Vagina (tissue), 2 donors: ENCODE measurements at regions not wholly inside any gene's neighbourhood (a gene's known extent, or its start where the extent isn't known, plus 50 kb on each side); places are given as distances from the start of the nearest gene placed in this dataset.

Source experiments
- DNase-seq, 2 donors: peaks; one replicate each; pipeline ENCODE4 v3.0.0-alpha.2; 2017; ENCODE audit errors: extremely low spot score in 2 of 2
- H3K27ac ChIP-seq: fragments of 200-600 bp; sonication (generic); one replicate; pipeline ENCODE4 v1.5.1; 2019
- H3K27me3 ChIP-seq: fragments of 200-600 bp; sonication (generic); one replicate; pipeline ENCODE4 v1.5.1; 2019
- H3K36me3 ChIP-seq, 2 donors: fragments of 200-600 bp; sonication (generic); one replicate each; pipeline ENCODE4 v1.5.1; 2017 to 2019
- H3K4me1 ChIP-seq: fragments of 200-600 bp; sonication (generic); one replicate; pipeline ENCODE4 v1.5.1; 2019
- H3K4me3 ChIP-seq, 2 donors: fragments of 200-600 bp; sonication (generic); 1 replicate in 1 of 2; 2 replicates in 1 of 2; pipeline ENCODE4 v1.5.1; 2016 to 2019
- H3K9me3 ChIP-seq: fragments of 200-600 bp; sonication (generic); one replicate; pipeline ENCODE4 v1.5.1; 2019
- CTCF ChIP-seq, 3 experiments: fragments of 450-650 bp in 2 of 3; fragments of 200-600 bp in 1 of 3; sonication (generic) in 1 of 3; IDR thresholded peaks; one replicate each; pipeline ENCODE4 v1.5.1; 2017 to 2019; ENCODE audit warnings: antibody characterized with exemption in 3 of 3, mild to moderate bottlenecking in 2 of 3, moderate library complexity in 2 of 3
- POLR2A ChIP-seq, 2 donors: fragments of 450-650 bp; IDR thresholded peaks; one replicate each; pipeline ENCODE4 v1.6.1; 2017; ENCODE audit warnings: antibody characterized with exemption in 2 of 2, mild to moderate bottlenecking in 2 of 2, moderate library complexity in 2 of 2
- POLR2AphosphoS5 ChIP-seq, 2 donors: sonication (generic); formaldehyde crosslinking; IDR thresholded peaks; one replicate each; pipeline ENCODE4 v1.9.0; 2017; ENCODE audit warnings: antibody characterized with exemption in 2 of 2, mild to moderate bottlenecking in 2 of 2, low read depth in 1 of 2; ENCODE audit not compliant: insufficient read depth in 1 of 2
- intact Hi-C: fragments of 100-400 bp; cut with DNase I; formaldehyde crosslinking; loops from one replicate; pipeline ENCODE4 v1.15.1; 2023

- H3K27ac ChIP-seq: no peak overlapping the region
- no peak for TF ChIP-seq POLR2A (IDR thresholded peaks at IDR 0.05)
- TF ChIP-seq POLR2AphosphoS5 (IDR thresholded peaks at IDR 0.05; ENCODE audit: insufficient read depth in 1 of 2, low read depth in 1 of 2): no peak
- no peak for TF ChIP-seq CTCF (IDR thresholded peaks at IDR 0.05)
- intact Hi-C loops: no loop called here
Observed at GRCh38 chr13:54232700-54233099, 1204.1 kb downstream of the OLFM4 start.

DNA sequence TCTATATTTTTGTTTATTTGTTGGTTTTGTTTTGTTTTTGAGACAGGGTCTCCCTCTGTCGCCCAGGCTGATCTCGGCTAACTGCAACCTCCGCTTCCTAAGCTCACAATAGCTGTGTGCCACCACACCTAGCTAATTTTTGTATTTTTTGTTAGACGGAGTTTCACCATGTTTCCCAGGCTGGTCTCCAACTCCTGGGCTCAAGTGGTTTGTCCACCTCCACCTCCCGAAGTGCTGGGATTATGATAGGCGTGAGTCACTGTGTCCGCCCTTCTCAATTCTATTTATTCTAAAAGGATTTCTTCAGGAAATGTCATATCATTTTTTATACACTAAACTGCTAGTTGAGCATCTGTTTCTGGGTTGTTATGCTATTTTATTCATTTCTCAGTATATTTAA lies 1206.0 kb downstream of the OLFM4 start:
- no peaks in the 10 kb centered on the region for H3K9me3 ChIP-seq
- no peaks in the 10 kb centered on the region for H3K36me3 ChIP-seq
- no peaks in the 10 kb centered on the region for H3K4me1 ChIP-seq
- no peak overlapping the region for H3K4me3 ChIP-seq
- H3K27me3 ChIP-seq: no peaks in the 10 kb centered on the region
- no peak for DNase-seq
- TF ChIP-seq CTCF (IDR thresholded peaks at IDR 0.05): no peak
- no peak overlapping the region for H3K27ac ChIP-seq
- intact Hi-C loops: no loop called here

More at GRCh38 chr13:54232700-54233099, 1204.1 kb downstream of the OLFM4 start:
- Histone ChIP-seq H3K4me3 (no peak overlapping the region), H3K27me3 (no peaks in the 10 kb centered on the region), H3K36me3 (no peaks in the 10 kb centered on the region), H3K9me3 (no peaks in the 10 kb centered on the region), H3K4me1 (no peaks in the 10 kb centered on the region)
- DNase-seq: no peak

DNA sequence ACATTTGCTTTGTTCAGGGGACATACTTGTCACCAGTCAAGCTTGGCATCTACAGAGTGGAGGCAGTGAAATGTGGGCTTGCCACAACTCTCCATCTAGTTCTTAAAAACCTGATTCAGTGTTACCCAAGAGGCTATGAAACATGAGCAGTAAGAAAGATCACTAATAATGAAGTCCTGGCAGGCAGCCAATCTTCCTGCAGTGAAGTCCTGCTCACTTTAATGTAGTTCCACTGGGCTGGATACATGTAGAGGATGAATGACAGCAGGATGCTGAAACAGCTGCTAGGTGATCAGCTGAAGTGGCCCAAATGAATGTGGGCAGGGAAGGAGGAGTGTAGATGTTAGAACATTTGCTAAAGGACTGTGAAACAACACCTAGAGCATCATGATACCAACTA lies 1213.1 kb downstream of the OLFM4 start:
- DNase-seq: no peak
- Histone ChIP-seq H3K9me3 (no peaks in the 10 kb centered on the region), H3K27me3 (no peaks in the 10 kb centered on the region), H3K27ac (no peak overlapping the region), H3K4me1 (no peaks in the 10 kb centered on the region), H3K36me3 (no peaks in the 10 kb centered on the region), H3K4me3 (no peak overlapping the region)
- TF ChIP-seq POLR2A (IDR thresholded peaks at IDR 0.05): no peak
- TF ChIP-seq CTCF (IDR thresholded peaks at IDR 0.05): no peak
- no peak for TF ChIP-seq POLR2AphosphoS5 (IDR thresholded peaks at IDR 0.05; ENCODE audit: insufficient read depth in 1 of 2, low read depth in 1 of 2)
- intact Hi-C loops: no loop called here

DNA sequence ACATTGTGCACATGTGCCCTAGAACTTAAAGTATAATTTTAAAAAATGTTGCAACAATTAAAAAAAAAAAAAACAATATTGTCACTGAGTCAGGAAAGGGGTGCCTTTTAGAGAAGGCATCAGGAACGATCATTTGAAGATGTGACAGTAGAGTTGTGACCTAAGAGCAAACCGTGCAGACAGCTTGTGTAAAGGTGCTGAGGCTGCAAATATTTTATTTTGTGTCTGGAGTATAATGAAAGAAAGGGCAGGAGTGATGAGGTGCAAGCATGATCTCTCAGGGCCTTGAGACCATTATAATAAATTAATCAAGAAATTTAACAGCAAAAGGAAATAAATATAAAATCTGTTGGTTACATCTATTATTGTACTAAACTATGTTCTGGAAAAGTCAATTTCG lies 1219.7 kb downstream of the OLFM4 start:
- intact Hi-C loops: no loop called here
- TF ChIP-seq POLR2AphosphoS5 (IDR thresholded peaks at IDR 0.05; ENCODE audit: insufficient read depth in 1 of 2, low read depth in 1 of 2) (no peak), CTCF (IDR thresholded peaks at IDR 0.05) (no peak), POLR2A (IDR thresholded peaks at IDR 0.05) (no peak)
- Histone ChIP-seq H3K27me3 (no peaks in the 10 kb centered on the region), H3K4me1 (no peaks in the 10 kb centered on the region), H3K36me3 (no peaks in the 10 kb centered on the region), H3K27ac (no peak overlapping the region), H3K9me3 (no peaks in the 10 kb centered on the region), H3K4me3 (no peak overlapping the region)
- DNase-seq: no peak

DNA sequence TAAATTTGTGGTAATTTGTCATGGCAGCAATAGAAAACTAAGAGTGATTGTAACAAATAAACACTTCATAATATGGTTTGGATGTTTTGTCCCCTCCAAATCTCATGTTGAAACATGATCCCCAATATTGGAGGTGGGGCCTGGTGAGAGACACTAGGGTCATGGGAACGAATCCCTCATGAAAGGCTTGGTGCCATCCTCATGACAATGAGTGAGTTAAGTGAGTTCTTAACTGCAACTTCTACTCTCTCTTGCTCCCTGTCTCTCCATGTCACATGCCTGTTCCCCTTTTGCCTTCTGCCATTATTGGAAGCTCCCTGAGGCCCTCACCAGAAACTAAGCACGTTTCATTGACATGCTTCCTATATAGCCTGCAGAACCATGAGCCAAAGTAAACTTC lies 1233.2 kb downstream of the OLFM4 start:
- intact Hi-C loops: no loop called here
- H3K27me3 ChIP-seq: no peaks in the 10 kb centered on the region

More for the DNA sequence above, 1233.2 kb downstream of the OLFM4 start:
- TF ChIP-seq POLR2AphosphoS5 (IDR thresholded peaks at IDR 0.05; ENCODE audit: insufficient read depth in 1 of 2, low read depth in 1 of 2) (no peak), POLR2A (IDR thresholded peaks at IDR 0.05) (no peak), CTCF (IDR thresholded peaks at IDR 0.05) (no peak)
- H3K36me3 ChIP-seq: no peaks in the 10 kb centered on the region
- no peaks in the 10 kb centered on the region for H3K4me1 ChIP-seq
- no peak overlapping the region for H3K4me3 ChIP-seq
- H3K27ac ChIP-seq: no peak overlapping the region
- H3K9me3 ChIP-seq: no peaks in the 10 kb centered on the region
- no peak for DNase-seq
